GM12872 (cell line): ENCODE measurements at regions not wholly inside any gene's neighbourhood (a gene's known extent, or its start where the extent isn't known, plus 50 kb on each side); places are given as distances from the start of the nearest gene placed in this dataset.

Experiments used
- TF ChIP-seq, protein P1 (sequence below): IDR thresholded peaks from 3 replicates; pipeline ENCODE4 v1.5.1; 2011; ENCODE audit warnings: low read depth, mild to moderate bottlenecking, low read length, moderate library complexity; ENCODE audit not compliant: insufficient read depth

DNA sequence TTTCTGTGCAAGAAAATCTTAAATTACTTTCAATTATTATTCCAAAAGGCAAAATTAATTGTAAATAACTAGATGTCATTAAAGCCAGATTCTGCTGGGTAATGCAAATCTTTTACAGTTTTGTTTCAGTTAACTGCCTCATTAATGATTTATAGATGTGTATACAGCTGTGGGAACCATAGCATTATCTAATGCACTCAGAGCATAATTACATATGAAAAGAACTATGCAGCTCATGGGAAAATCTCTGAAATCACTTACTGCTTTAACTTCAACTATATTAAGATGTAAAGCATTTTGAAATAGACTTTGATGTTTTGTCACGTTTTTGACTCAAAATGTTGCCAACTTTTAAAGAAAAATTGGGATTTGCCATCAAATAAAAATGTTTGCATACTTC is 630.3 kb upstream of the KLHL4 start:
- TF ChIP-seq, protein P1, sequence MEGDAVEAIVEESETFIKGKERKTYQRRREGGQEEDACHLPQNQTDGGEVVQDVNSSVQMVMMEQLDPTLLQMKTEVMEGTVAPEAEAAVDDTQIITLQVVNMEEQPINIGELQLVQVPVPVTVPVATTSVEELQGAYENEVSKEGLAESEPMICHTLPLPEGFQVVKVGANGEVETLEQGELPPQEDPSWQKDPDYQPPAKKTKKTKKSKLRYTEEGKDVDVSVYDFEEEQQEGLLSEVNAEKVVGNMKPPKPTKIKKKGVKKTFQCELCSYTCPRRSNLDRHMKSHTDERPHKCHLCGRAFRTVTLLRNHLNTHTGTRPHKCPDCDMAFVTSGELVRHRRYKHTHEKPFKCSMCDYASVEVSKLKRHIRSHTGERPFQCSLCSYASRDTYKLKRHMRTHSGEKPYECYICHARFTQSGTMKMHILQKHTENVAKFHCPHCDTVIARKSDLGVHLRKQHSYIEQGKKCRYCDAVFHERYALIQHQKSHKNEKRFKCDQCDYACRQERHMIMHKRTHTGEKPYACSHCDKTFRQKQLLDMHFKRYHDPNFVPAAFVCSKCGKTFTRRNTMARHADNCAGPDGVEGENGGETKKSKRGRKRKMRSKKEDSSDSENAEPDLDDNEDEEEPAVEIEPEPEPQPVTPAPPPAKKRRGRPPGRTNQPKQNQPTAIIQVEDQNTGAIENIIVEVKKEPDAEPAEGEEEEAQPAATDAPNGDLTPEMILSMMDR, result no peak

DNA sequence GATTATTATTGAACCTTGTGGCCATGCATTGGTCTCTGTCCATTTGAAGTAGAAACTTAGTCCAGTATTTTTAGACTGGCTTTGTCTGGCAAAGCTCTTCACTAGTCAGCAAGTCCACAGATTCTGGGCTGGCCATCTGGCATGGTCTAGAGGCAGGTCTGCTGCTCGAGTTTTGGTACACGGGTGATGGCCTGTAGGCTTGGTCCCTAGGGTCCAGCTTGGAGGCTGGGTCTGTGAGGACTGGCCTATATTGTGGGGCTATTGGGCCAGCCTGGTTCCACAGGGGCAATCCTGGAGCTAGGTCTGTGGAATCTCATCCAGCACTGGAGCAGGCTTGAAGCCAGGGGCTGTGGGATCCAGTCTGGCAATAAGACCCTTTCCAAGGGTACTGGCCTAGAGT is 607.6 kb upstream of the KLHL4 start:
- TF ChIP-seq, protein P1, result no peak

DNA sequence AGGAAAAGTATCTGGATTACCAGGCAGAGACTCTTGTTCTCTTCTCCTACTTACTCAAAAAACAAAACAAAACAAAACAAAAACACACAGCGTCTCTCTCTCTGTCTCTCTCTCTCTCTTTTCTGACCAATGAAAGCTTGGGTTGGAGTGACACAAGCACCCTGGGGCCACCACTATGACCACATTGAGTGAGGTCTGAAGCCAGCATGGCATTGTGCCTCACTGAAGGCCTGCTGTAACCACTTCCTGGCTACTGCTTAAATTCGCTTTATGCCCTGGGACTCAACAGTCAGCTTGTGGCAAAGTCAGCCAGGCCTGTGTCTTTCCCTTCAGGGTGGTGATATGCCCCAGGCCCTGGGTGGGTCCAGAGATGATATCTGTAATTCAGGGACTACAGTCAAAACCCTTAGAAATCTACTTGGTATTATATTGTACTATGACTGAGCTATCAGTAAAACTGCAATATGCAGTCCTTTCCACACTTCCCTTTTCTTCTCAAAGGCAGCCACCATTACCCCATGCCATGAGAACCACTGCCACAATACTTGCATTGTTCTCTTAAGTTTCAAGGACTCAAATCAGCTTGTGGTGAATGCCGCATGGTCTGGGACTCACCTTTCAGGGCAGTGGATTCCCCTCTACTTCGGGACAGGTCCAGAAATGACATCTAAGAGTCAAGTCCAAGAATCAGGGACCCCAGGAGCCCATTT is 606.8 kb upstream of the KLHL4 start:
- TF ChIP-seq, protein P1, result no peak

DNA sequence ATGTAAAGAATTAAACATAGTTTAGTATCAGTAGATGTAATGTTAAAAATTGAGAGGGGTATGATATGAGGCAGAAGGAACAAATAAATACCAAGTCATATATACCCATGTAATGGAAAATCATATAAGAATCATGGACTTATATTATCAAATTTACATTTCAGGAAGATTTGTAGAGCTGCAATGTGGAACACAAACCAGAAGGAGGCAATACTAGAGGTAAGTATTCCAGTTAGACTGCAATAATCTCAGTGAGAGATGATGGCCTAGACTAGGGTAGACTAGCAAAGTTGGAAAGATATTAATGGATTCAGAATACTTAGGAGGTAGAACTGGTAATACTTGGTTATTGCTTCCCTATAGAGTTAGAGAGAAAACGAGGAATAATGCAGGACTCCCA is 603.0 kb upstream of the KLHL4 start:
- TF ChIP-seq, protein P1, result no peak

DNA sequence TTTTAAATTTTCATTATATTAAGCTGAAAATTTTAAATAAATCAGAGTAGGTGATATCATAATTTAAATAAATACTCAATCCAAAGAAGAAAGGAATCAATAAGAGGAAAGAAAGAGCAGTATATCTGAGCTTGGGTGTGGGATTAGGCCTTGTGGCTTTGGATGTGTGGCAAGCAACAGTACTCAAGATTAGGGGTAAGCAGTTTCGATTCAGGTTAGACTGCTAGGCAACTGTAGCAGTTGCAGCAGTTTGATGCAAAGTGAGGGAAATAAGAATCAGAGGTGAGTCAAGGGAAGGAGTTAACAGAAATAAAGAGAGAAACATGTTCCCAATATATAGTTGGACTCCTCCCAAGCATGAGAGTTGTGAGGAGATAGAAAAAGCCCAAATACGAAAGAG is 599.6 kb upstream of the KLHL4 start:
- TF ChIP-seq, protein P1, result no peak

DNA sequence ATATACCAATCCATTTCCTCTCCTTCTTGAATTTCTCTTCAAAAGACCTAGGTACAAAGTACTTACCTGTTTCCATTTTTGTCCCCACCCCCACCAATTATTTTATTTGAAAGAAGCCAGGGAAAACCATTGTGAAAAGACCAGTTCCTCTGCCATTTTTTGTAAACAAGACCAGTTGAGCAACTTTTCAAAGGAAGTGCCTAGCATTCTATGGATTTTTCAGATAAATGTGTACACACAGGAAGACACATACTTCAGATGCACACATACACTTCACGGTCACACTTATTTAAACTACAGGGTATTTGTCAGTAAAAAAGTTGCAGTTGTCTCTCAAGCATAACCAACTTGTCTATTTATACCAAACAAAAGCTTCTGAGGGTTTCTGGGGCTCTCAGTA is 587.2 kb upstream of the KLHL4 start:
- TF ChIP-seq, protein P1, result no peak

DNA sequence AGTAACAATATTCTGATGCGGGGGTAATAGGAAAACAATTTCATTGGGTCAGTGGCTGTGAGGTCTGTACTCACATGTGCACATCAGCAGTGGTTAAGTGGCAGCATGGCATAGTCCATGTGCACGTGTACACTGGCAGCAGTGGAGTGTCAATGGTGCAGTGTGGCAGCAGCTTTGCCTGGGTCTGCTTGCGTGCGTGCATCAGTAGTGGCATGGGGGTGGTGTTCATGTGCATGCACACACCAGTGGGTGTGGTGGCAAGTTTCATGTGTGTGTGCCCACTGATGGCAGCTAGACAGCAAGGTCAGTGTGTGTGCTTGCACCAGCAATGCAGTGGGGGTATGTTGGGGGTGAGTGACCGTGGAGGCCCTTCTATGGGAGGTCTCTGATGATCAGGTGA is 581.6 kb upstream of the KLHL4 start:
- TF ChIP-seq, protein P1, result no peak
